ENCODE measurements at regions not wholly inside any gene's neighbourhood (a gene's known extent, or its start where the extent isn't known, plus 50 kb on each side); places are given as distances from the start of the nearest gene placed in this dataset.
"Not testable (repeated sequence)": the region's sequence is repeated elsewhere in the genome, so short reads cannot be mapped to it uniquely, and the experiment has no call there.

DNA sequence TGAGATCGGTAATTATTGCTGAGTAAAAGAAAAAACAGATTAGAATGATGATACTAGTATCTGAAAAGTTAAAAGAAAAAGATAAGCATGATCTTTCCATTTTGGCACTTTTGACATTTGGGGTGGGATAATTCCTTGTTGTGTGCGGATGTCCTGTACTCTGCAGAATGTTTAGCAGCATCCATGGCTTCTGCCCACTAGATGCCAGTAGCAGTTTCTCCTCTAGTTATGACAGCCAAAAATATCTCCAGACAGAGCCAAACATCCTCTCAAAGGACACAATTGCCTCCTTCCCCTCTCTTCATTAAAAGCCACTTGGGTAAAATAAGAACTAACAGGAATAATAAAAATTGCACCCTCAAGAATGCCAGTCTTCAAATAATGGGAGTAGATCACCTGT, 468.8 kb upstream of the GRM7 start:
- no peak for DNase-seq

- no peak for DNase-seq
Observed at GRCh38 chr3:6394944-6395343, 466.0 kb upstream of the GRM7 start.

DNA sequence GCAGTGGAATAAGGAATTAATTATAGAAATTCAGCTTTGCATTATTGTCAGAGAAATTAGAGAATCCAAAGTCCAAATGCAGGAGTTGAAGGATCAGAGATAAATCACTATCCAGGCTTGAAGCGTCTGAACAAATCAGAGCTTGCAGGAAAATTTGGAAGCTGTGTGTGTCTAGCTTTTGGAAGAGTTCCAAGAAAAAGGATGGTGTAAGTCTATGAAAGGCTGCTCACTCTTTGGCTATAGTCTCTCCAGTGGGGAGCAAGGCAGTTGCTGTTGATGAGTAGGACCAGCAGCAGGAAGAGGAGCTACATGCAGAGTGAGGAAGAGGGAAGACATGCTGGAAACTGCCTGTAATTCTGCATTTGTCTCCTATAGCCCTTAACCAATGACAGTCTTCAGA, 464.3 kb upstream of the GRM7 start:
- no peak for DNase-seq

DNA sequence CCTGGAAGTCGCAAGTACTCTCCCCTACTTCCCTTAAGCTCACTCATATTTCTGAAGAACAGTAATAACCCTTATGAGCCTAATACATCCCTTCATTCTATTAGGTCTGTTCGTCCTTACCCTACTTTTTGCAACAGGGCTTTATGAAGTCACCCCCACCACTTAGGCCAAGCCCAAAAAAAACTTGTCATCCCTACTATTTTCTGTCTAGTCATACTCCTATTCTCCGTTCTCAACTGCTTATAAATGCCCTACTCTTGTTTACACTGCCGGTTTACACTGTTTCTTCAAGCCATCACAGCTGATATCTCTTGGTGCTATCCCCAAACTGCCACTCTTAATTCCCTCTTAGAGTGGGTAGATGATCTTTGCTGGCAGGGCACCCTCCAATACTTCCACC, 458.2 kb upstream of the GRM7 start:
- not testable (repeated sequence) for DNase-seq

- not testable (repeated sequence) for DNase-seq
Observed at GRCh38 chr3:6406923-6407322, 454.0 kb upstream of the GRM7 start.

DNA sequence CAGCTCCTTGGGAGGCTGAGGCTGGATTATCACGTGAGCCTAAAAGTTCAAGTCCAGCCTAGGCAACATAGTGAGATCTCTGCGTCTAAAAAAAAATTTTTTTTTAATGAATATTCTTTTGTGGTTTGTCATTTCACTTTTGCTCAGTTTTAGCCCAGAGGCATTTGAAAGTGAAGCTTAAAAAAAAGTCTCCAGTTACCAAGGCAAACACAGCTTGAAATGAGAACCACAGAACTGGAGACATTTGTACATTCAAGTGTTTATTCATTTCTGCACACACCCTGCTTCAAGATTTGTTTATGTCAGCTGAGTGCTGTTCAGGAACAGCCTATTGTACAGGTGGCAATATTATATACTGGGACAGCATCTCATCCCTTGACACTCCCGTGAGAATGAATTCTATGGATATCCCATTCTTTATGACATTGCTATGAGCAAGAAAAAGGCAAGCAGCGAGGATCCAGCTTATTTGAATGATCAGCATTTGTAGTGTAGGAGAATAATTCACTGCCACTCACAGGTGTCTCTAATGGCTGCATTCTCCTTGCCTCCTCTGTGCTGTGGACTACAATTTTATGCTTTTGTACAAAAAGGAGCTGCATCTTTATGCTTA, 444.8 kb upstream of the GRM7 start:
- no peak for DNase-seq

- no peak for DNase-seq
Observed at GRCh38 chr3:6417174-6417573, 443.7 kb upstream of the GRM7 start.

- DNase-seq: no peak
Observed at GRCh38 chr3:6418485-6418884, 442.4 kb upstream of the GRM7 start.

DNA sequence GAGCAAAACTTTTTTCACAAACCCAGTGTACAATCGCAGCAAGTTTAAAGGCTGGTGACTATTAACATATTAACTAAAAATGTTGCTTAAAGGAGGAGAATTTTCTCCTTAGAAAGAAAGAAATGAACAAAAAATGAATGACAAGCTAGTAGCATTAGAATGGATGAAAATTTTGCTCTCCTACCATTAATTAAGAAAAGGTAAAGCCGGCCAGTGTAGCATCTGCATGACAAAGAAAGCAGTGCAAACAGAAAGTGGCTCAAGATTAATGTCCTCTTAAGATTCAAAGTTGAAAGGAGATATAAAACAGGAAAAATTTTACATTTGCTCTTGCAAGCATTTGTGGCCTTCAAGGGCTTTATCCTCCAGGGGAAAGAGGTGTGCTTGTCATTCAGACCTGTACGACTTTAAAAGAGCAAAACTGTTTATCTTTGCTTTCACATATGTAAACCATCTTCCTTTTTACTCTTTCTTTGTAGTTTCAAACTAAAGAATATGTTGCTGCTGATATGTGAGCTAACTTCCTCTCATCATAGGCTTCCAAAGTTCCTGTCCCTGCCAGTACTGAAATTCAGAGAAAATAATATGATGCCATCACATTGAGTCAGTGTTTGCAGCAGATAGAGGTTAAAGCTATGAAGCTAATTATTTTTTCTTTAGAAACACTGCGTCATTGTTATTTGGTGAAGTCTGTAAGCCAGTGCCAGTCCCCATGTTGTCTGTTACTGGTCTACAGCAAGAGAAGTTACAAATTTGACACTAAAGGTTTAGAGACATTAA, 439.1 kb upstream of the GRM7 start:
- DNase-seq: no peak

- DNase-seq: no peak
Observed at GRCh38 chr3:6425289-6425820, 435.6 kb upstream of the GRM7 start.

DNA sequence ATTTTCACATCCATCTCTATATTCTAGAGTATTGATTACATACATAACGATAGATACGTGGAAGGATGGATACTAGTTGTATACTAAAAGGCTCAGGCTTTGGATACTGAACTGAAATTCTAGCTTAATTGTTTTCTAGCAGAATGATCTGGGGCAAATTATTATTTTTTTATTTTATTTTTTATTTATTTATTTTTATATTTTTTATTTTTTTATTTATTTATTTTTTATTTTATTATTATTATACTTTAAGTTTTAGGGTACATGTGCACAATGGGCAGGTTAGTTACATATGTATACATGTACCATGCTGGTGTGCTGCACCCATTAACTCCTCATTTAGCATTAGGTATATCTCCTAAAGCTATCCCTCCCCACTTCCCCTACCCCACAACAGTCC, 432.6 kb upstream of the GRM7 start:
- DNase-seq: not testable (repeated sequence)

DNA sequence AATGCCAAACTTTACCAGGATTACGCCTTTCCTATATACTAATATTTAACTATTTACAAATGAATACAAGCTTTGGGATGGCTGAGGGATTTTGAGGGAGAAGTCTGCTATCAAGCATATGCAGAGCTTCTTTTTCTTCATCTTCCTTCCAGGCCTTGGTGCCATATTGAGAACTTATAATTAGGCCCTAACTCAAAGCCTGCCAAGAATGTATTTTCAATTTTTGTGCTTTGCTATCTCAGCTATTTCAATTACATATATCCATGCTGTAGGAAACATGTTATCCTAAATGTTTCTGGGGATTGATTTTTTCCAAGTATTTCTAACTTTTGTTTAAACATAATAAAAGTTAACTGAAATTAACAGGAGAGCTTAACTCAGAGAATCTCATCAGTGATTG, 425.0 kb upstream of the GRM7 start:
- DNase-seq: no peak

- no peak for DNase-seq
Observed at GRCh38 chr3:6437631-6438030, 423.3 kb upstream of the GRM7 start.

- no peak for DNase-seq
Observed at GRCh38 chr3:6438031-6438430, 422.9 kb upstream of the GRM7 start.

DNA sequence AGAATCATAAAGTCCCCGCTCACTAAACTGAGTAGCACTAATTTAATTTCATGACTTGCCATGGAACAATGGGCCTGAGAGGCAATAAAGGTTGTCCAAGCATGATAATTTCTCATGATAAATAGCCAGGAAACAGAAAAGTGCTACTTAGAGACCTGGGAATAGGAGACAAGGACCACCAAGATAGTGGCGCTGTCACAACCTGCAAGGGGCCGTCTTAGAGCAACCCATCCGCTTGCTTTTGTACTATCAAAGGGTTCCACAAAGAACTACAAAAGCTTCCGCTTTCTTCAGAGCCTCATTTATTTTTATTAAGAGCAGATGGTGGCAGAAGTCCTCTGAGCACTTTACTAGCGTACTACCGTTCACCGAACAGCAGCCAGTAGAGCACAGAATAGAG, 421.7 kb upstream of the GRM7 start:
- DNase-seq: no peak

DNA sequence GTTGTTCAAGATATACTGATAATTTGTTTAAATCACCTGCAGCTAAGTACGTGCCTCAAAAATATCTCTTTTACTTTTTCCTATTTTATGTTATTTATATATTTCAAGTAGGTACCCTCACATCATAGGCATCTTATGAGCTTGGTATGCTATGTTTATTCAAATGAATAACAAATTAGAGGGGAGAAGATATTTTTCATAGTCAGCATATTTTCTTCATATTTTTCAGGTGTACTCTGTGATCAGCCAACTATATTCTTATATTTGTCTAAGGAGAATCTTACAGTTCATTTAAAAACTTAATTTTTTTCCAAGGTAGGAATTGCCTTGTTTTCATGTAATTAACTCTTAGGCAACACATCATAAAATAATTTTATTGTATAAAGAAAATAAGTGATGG, 421.1 kb upstream of the GRM7 start:
- no peak for DNase-seq

DNA sequence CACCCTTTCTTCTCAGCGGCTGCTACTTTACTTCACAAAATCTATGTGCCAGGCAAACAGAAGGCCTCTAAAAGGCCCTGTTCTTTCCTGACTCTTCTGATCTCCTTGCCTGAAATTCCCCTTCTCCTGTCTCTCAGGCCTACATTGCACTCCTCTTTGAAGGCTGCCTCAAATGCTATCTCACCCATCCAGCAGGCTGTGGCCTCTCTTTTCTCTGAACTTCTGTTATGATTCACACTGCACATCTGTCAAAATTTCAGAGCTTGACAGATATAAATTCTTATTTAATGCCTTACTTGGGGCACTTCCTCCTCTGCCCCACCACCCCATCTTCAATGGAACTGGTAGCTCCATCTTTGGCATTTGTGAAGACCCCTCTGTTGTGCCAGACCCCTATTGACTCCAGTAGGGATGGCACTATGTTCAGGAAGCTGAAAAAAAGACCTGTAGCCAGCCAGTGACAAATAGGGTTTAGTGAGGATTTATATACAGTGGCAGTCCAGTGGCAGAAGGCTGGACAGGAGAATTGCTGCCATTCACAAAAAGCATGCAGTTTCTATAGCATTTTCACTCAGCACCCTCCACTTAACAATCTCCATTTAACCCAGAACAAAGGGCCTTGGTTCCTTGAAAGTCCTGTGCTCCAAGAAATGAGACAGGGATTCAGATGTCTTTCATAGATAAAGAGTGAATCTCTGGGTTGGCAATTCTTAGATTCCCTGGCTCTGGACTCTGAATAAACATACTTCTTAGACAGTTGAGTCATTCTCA, 415.8 kb upstream of the GRM7 start:
- DNase-seq: no peak

DNA sequence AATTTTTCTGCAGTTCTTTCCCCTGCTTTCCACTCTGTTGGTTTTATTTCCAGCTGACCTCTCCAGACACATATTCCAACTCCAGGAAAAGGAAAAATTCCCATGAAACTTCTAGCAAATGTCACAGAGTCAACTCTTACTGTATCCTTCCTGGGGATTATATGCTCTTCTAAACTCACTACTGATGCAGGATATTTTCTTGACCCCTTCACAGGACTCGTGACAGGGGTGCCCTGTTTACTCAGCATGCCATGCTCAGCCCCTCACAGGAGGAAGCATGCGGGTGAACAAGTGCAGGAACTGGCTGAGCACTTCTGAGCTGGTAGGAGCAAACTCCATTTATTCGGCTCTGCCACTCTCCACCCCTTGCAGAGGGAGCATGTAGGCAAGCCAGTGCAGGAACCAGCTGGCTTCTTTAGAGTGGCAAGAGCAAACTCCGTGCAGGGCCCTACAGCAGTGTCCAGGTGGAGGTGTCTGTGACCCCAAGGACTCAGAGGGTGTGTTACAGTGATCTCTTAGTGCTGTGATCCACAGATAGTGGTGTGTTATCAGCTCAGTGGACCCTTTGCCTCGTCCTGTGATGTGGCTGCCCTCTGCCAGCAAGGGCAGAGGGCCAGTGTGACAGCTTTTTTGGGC, 413.6 kb upstream of the GRM7 start:
- no peak for DNase-seq

DNA sequence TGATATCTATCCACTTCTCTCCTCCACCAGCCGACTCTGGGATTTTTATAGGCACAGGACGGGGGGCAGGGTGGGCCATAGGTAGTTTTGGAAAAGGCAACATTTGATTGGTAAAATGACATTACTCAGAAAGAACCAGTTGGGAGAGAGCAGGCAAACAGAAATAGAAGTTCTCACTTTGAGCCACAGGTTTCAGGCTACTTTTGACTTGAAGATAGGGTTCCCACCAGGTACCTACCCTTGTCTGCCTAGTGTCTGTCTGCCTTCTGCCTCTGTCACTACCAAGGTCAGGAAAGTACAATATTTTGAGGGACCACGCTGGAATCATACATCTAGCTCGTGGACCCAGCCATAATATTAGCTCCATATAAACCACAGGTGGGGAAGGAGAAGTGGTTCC, 412.9 kb upstream of the GRM7 start:
- no peak for DNase-seq

DNA sequence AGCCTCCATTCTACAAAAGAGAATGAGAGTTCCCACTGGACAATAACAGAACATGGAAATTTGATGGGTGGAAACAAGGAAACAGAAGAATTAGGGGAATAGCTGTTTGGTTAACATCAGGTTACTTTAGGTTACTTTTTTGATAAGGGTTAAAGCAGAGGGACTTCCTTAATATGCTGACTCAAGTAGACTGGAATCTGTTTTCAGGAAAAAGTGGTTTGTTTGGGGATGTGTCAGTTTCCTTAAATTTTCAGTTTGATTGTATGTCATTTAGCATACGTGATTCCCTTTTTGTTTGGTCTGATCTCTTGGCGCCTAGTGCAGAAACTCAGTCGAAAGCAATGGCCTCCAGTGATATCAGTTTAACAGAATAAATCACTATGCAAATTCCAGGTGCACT, 411.8 kb upstream of the GRM7 start:
- no peak for DNase-seq

DNA sequence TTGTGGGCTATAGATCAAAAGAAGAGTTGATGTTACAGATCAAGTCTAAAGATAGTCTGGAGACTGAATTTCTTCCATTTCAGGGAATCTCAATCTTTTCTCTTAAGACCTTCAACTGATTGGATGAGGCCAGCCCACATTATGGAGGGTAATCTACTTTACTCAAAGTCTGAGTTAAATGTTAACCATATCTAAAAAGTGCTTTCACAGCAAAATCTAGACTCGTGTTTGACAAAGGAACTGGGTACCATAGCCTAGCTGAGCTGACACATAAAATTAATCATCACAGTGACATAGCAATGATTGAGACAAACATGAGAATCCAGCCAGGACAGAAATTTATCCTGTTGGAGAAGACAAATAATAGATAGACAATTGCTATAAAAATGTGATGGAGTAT, 407.9 kb upstream of the GRM7 start:
- DNase-seq: no peak

GRCh38 chr3:6455031-6455430, 405.9 kb upstream of the GRM7 start:
- no peak for DNase-seq

GRCh38 chr3:6467186-6467585, 393.7 kb upstream of the GRM7 start:
- no peak for DNase-seq
